SIG-M5 treated with dmso at 0.1 percent for 504 hours (cell line): ENCODE measurements at regions not wholly inside any gene's neighbourhood (a gene's known extent, or its start where the extent isn't known, plus 50 kb on each side); places are given as distances from the start of the nearest gene placed in this dataset.

ENCODE experiments used
- DNase-seq: peaks from one replicate; lab custom pipeline; 2025; ENCODE audit not compliant: unreplicated experiment; lab: John Stamatoyannopoulos, UW

- DNase-seq = no peak
Measured at GRCh38 chr5:58040044-58040443, 419.8 kb downstream of the PLK2 start.

GRCh38 chr5:58037899-58038298 is 422.0 kb downstream of the PLK2 start:
- DNase-seq = no peak

GRCh38 chr5:58025809-58026208 is 434.1 kb downstream of the PLK2 start:
- no peak for DNase-seq

- DNase-seq = no peak
Measured at GRCh38 chr5:58024151-58024550, 435.7 kb downstream of the PLK2 start.

- peak; percentile 31 for DNase-seq
Measured at GRCh38 chr5:58022055-58022454, 437.8 kb downstream of the PLK2 start.

GRCh38 chr5:58021466-58021865 is 438.4 kb downstream of the PLK2 start:
- no peak for DNase-seq

GRCh38 chr5:58019614-58020013 is 440.3 kb downstream of the PLK2 start:
- no peak for DNase-seq

GRCh38 chr5:58018016-58018415 is 441.9 kb downstream of the PLK2 start:
- no peak for DNase-seq

- no peak for DNase-seq
Measured at GRCh38 chr5:58016877-58017276, 443.0 kb downstream of the PLK2 start.

GRCh38 chr5:58016358-58016757 is 443.5 kb downstream of the PLK2 start:
- no peak for DNase-seq

GRCh38 chr5:58015175-58015574 is 444.7 kb downstream of the PLK2 start:
- no peak for DNase-seq

- no peak for DNase-seq
Measured at GRCh38 chr5:58013542-58014258, 446.2 kb downstream of the PLK2 start.

GRCh38 chr5:58012801-58013315 is 447.0 kb downstream of the PLK2 start:
- DNase-seq = no peak

- DNase-seq = no peak
Measured at GRCh38 chr5:58012102-58012501, 447.8 kb downstream of the PLK2 start.

- no peak for DNase-seq
Measured at GRCh38 chr5:58011301-58011700, 448.6 kb downstream of the PLK2 start.

- DNase-seq = no peak
Measured at GRCh38 chr5:58009754-58010153, 450.1 kb downstream of the PLK2 start.

GRCh38 chr5:58002323-58002722 is 457.6 kb downstream of the PLK2 start:
- DNase-seq = no peak

- DNase-seq = no peak
Measured at GRCh38 chr5:57993866-57994265, 466.0 kb downstream of the PLK2 start.

GRCh38 chr5:57989378-57989777 is 470.5 kb downstream of the PLK2 start:
- no peak for DNase-seq

- DNase-seq = no peak
Measured at GRCh38 chr5:57988813-57989212, 471.1 kb downstream of the PLK2 start.

GRCh38 chr5:57987552-57987951 is 472.3 kb downstream of the PLK2 start:
- DNase-seq = no peak

- DNase-seq = no peak
Measured at GRCh38 chr5:57986761-57987341, 473.0 kb downstream of the PLK2 start.

GRCh38 chr5:57983426-57983825 is 476.5 kb downstream of the PLK2 start:
- no peak for DNase-seq
